ENCODE measurements at regions not wholly inside any gene's neighbourhood (a gene's known extent, or its start where the extent isn't known, plus 50 kb on each side); places are given as distances from the start of the nearest gene placed in this dataset.

- no peaks in the 10 kb centered on the region for H3K27me3 ChIP-seq (ENCODE audit: insufficient read depth, poor library complexity, severe bottlenecking)
- no peak overlapping the region for H3K4me3 ChIP-seq (replicated peaks; ENCODE audit: insufficient read depth, low read length)
- no peak for DNase-seq (ENCODE audit: low read depth in 1 of 2, low spot score in 1 of 2)
- TF ChIP-seq CTCF (IDR thresholded peaks at IDR 0.05; ENCODE audit: insufficient read depth, low read length): no peak
- TF ChIP-seq SPI1 (IDR thresholded peaks at IDR 0.05; ENCODE audit: borderline replicate concordance, low read depth): no peak
- TF ChIP-seq REST (IDR thresholded peaks at IDR 0.05; ENCODE audit: insufficient replicate concordance, low read depth): no peak
- no peak for TF ChIP-seq POLR2AphosphoS5 (IDR thresholded peaks at IDR 0.05; ENCODE audit: low read depth)
- TF ChIP-seq GABPA (IDR thresholded peaks at IDR 0.05; ENCODE audit: low read depth): no peak
- H3K27ac ChIP-seq (replicated peaks): no peak overlapping the region
Observed at GRCh38 chr1:63012339-63012738, 228.4 kb downstream of the ATG4C start.

- no peaks in the 10 kb centered on the region for H3K27me3 ChIP-seq (ENCODE audit: insufficient read depth, poor library complexity, severe bottlenecking)
- H3K27ac ChIP-seq (replicated peaks): no peak overlapping the region
- TF ChIP-seq REST (IDR thresholded peaks at IDR 0.05; ENCODE audit: insufficient replicate concordance, low read depth) (no peak), GABPA (IDR thresholded peaks at IDR 0.05; ENCODE audit: low read depth) (no peak), SPI1 (IDR thresholded peaks at IDR 0.05; ENCODE audit: borderline replicate concordance, low read depth) (no peak), CTCF (IDR thresholded peaks at IDR 0.05; ENCODE audit: insufficient read depth, low read length) (no peak), POLR2AphosphoS5 (IDR thresholded peaks at IDR 0.05; ENCODE audit: low read depth) (no peak)
Observed at GRCh38 chr1:63014267-63014666, 230.3 kb downstream of the ATG4C start.

GRCh38 chr1:63022319-63022718 is 238.4 kb downstream of the ATG4C start:
- no peak overlapping the region for H3K27ac ChIP-seq (replicated peaks)
- H3K4me3 ChIP-seq (replicated peaks; ENCODE audit: insufficient read depth, low read length): no peak overlapping the region
- no peak for DNase-seq (ENCODE audit: low read depth in 1 of 2, low spot score in 1 of 2)
- no peak for TF ChIP-seq REST (IDR thresholded peaks at IDR 0.05; ENCODE audit: insufficient replicate concordance, low read depth)
- TF ChIP-seq GABPA (IDR thresholded peaks at IDR 0.05; ENCODE audit: low read depth): no peak
- TF ChIP-seq SPI1 (IDR thresholded peaks at IDR 0.05; ENCODE audit: borderline replicate concordance, low read depth): no peak
- TF ChIP-seq CTCF (IDR thresholded peaks at IDR 0.05; ENCODE audit: insufficient read depth, low read length): no peak
- no peak for TF ChIP-seq POLR2AphosphoS5 (IDR thresholded peaks at IDR 0.05; ENCODE audit: low read depth)
- no peaks in the 10 kb centered on the region for H3K27me3 ChIP-seq (ENCODE audit: insufficient read depth, poor library complexity, severe bottlenecking)

More at GRCh38 chr1:63014267-63014666, 230.3 kb downstream of the ATG4C start:
- no peak overlapping the region for H3K4me3 ChIP-seq (replicated peaks; ENCODE audit: insufficient read depth, low read length)
- no peak for DNase-seq (ENCODE audit: low read depth in 1 of 2, low spot score in 1 of 2)
